SK-N-SH (cell line): ENCODE measurements at regions not wholly inside any gene's neighbourhood (a gene's known extent, or its start where the extent isn't known, plus 50 kb on each side); places are given as distances from the start of the nearest gene placed in this dataset.

ENCODE experiments used
- CTCF ChIA-PET: fragments of 300-600, 350-600 bp; formaldehyde crosslinking; extraction: SDS; loops from one replicate; lab custom pipeline; 2021; lab: Yijun Ruan, JAX
- POLR2A ChIA-PET: fragments of 350-600 bp; sonication (Branson Sonifier 250); formaldehyde crosslinking; extraction: SDS; loops from one replicate; lab custom pipeline; 2020; ENCODE audit warnings: antibody characterized with exemption, inconsistent platforms; lab: Yijun Ruan, JAX
- DNase-seq: peaks from one replicate; pipeline ENCODE4 v3.0.0; 2012
- H2AFZ ChIP-seq: fragments of 200-600 bp; sonication (generic); 2 replicates; pipeline ENCODE4 v1.8.1; 2016; ENCODE audit warnings: antibody characterized with exemption, mild to moderate bottlenecking, low read depth
- H3F3A ChIP-seq: fragments of 200-600 bp; sonication (generic); replicated peaks from 2 replicates; pipeline ENCODE3; 2016; ENCODE audit warnings: antibody characterized with exemption, mild to moderate bottlenecking; ENCODE audit not compliant: insufficient read depth
- H3K27ac ChIP-seq, 2 experiments: fragments of 200-500 bp in 1 of 2; fragments of 200-600 bp in 1 of 2; sonication (Bioruptor generic) in 1 of 2; sonication (generic), shearing (Covaris generic) in 1 of 2; 2 replicates each; pipeline versions ENCODE4 v1.5.1 to v1.6.1; 2014 to 2016; ENCODE audit warnings: low read depth in 2 of 2, inconsistent platforms in 1 of 2, low read length in 1 of 2, mild to moderate bottlenecking in 1 of 2, mixed read lengths in 1 of 2
- H3K27me3 ChIP-seq: fragments of 200-600 bp; sonication (generic), shearing (Covaris generic); 2 replicates; pipeline ENCODE4 v1.6.1; 2016; ENCODE audit warnings: mixed run types; ENCODE audit not compliant: insufficient read depth
- H3K36me3 ChIP-seq, 2 experiments: fragments of 200-500 bp in 1 of 2; fragments of 200-600 bp in 1 of 2; sonication (Bioruptor generic) in 1 of 2; sonication (generic) in 1 of 2; replicated peaks in 1 of 2; 2 replicates each; pipeline versions ENCODE3 to v1.5.1; 2014 to 2016; ENCODE audit warnings: low read length in 1 of 2, mild to moderate bottlenecking in 1 of 2; ENCODE audit not compliant: insufficient read depth in 2 of 2, control insufficient read depth in 1 of 2
- H3K4me1 ChIP-seq, 2 experiments: fragments of 200-500 bp in 1 of 2; fragments of 200-600 bp in 1 of 2; sonication (Bioruptor generic) in 1 of 2; sonication (generic), shearing (Covaris generic) in 1 of 2; 2 replicates each; pipeline versions ENCODE4 v1.5.1 to v1.6.1; 2014 to 2016; ENCODE audit warnings: low read depth in 1 of 2, low read length in 1 of 2, mixed run types in 1 of 2; ENCODE audit not compliant: insufficient read depth in 2 of 2, control insufficient read depth in 1 of 2
- H3K4me2 ChIP-seq: fragments of 200-600 bp; sonication (generic), shearing (Covaris generic); 2 replicates; pipeline ENCODE4 v1.6.1; 2017; ENCODE audit warnings: mixed run types
- H3K4me3 ChIP-seq, 2 experiments: fragments of 200-500 bp in 1 of 2; fragments of 200-600 bp in 1 of 2; sonication (Bioruptor generic) in 1 of 2; sonication (generic), shearing (Covaris generic) in 1 of 2; 2 replicates each; pipeline versions ENCODE4 v1.5.1 to v1.8.1; 2014 to 2016; ENCODE audit warnings: low read depth in 2 of 2, inconsistent platforms in 1 of 2, low read length in 1 of 2, mild to moderate bottlenecking in 1 of 2, mixed read lengths in 1 of 2, moderate library complexity in 1 of 2
- H3K79me2 ChIP-seq: fragments of 200-600 bp; sonication (generic); 2 replicates; pipeline ENCODE4 v1.8.1; 2017; ENCODE audit warnings: mild to moderate bottlenecking; ENCODE audit not compliant: insufficient read depth
- H3K9ac ChIP-seq: fragments of 200-600 bp; sonication (generic); 2 replicates; pipeline ENCODE4 v1.6.1; 2017; ENCODE audit warnings: mixed run types
- H3K9me2 ChIP-seq: fragments of 200-600 bp; sonication (generic); 2 replicates; pipeline ENCODE4 v1.6.1; 2017; ENCODE audit warnings: mixed run types
- H3K9me3 ChIP-seq: fragments of 200-600 bp; sonication (generic); 2 replicates; pipeline ENCODE4 v1.6.1; 2017; ENCODE audit warnings: mixed run types, mild to moderate bottlenecking, moderate library complexity
- H4K20me1 ChIP-seq: fragments of 200-600 bp; sonication (generic); 2 replicates; pipeline ENCODE4 v1.6.1; 2017; ENCODE audit warnings: mild to moderate bottlenecking, mixed run types; ENCODE audit not compliant: insufficient read depth
- CTCF ChIP-seq: fragments of 200-600 bp; sonication (generic); IDR thresholded peaks from 2 replicates; pipeline ENCODE4 v1.6.1; 2017; ENCODE audit warnings: antibody characterized with exemption, mild to moderate bottlenecking, moderate library complexity
- ELF1 ChIP-seq: IDR thresholded peaks from 2 replicates; pipeline ENCODE4 v1.4.0; 2012
- FOSL2 ChIP-seq: IDR thresholded peaks from 2 replicates; pipeline ENCODE4 v1.4.0; 2012; ENCODE audit warnings: low read depth, mild to moderate bottlenecking, moderate library complexity, borderline replicate concordance
- GATA2 ChIP-seq: sonication (generic); formaldehyde crosslinking; IDR thresholded peaks from 2 replicates; pipeline ENCODE4 v1.5.0; 2020; ENCODE audit warnings: mild to moderate bottlenecking, missing genetic modification reagents
- MAX ChIP-seq: IDR thresholded peaks from 2 replicates; pipeline ENCODE4 v1.4.0; 2012; ENCODE audit warnings: low read depth
- NFIC ChIP-seq: IDR thresholded peaks from 2 replicates; pipeline ENCODE4 v1.4.0; 2012; ENCODE audit warnings: borderline replicate concordance
- POLR2AphosphoS5 ChIP-seq: IDR thresholded peaks from 2 replicates; pipeline ENCODE4 v1.6.1; 2012; ENCODE audit warnings: low read depth, low read length
- RAD21 ChIP-seq: IDR thresholded peaks from 2 replicates; pipeline ENCODE4 v1.6.1; 2012; ENCODE audit warnings: mild to moderate bottlenecking, low read length
- RFX5 ChIP-seq: IDR thresholded peaks from 2 replicates; pipeline ENCODE4 v1.6.1; 2012; ENCODE audit warnings: mild to moderate bottlenecking, improper control_type of control experiment, low read length
- RXRA ChIP-seq: IDR thresholded peaks from 2 replicates; pipeline ENCODE4 v1.4.0; 2012; ENCODE audit warnings: low read depth, mild to moderate bottlenecking, borderline replicate concordance
- SIN3A ChIP-seq: IDR thresholded peaks from 2 replicates; pipeline ENCODE4 v1.6.1; 2012; ENCODE audit warnings: low read depth, mild to moderate bottlenecking, low read length, moderate library complexity, borderline replicate concordance
- SMC3 ChIP-seq: IDR thresholded peaks from 2 replicates; pipeline ENCODE4 v1.6.1; 2012; ENCODE audit warnings: low read depth, low read length, improper control_type of control experiment
- TAF1 ChIP-seq: IDR thresholded peaks from 2 replicates; pipeline ENCODE4 v1.6.1; 2012; ENCODE audit warnings: low read depth, mild to moderate bottlenecking, low read length, moderate library complexity, borderline replicate concordance
- USF1 ChIP-seq: IDR thresholded peaks from 2 replicates; pipeline ENCODE4 v1.4.0; 2012; ENCODE audit warnings: low read depth, borderline replicate concordance
- YY1 ChIP-seq: IDR thresholded peaks from 2 replicates; pipeline ENCODE4 v1.4.0; 2012; ENCODE audit warnings: low read depth, mild to moderate bottlenecking
- WGBS: methylation state at CpG from one replicate; pipeline ENCODE4 v1.1.6; 2017; ENCODE audit warnings: low lambda C conversion rate; 5-methylcytosine and 5-hydroxymethylcytosine counted together
- TF ChIP-seq, protein P1 (sequence below): fragments of 150-350 bp; IDR thresholded peaks from 2 replicates; pipeline ENCODE4 v1.6.1; 2016; ENCODE audit warnings: mild to moderate bottlenecking, low read depth, low read length
- TF ChIP-seq, protein P2 (sequence below): IDR thresholded peaks from 2 replicates; pipeline ENCODE4 v1.4.0; 2012; ENCODE audit warnings: low read depth, borderline replicate concordance

GRCh38 chr7:46616636-46617035 is 695.6 kb upstream of the IGFBP3 start:
- Histone ChIP-seq H3K9me2 (no peaks in the 10 kb centered on the region), H3K27me3 (no peaks in the 10 kb centered on the region), H3K4me1 (no peaks in the 10 kb centered on the region), H2AFZ (no peak overlapping the region), H3K9me3 (no peaks in the 10 kb centered on the region), H3K36me3 (no peaks in the 10 kb centered on the region), H4K20me1 (no peaks in the 10 kb centered on the region), H3K4me2 (no peak overlapping the region), H3K27ac (no peak overlapping the region), H3K4me3 (no peak overlapping the region), H3K9ac (no peak overlapping the region)
- POLR2A ChIA-PET: no interaction called here
- CTCF ChIA-PET: no interaction called here
- 50% methylated on average over 1 of the region's 1 CpG for WGBS
- TF ChIP-seq YY1 (no peak), FOSL2 (no peak), POLR2AphosphoS5 (no peak)
- TF ChIP-seq, all 33 proteins: peak for 0
- no peaks in the 10 kb centered on the region for H3K79me2 ChIP-seq
- DNase-seq: no peak
- no peaks in the 10 kb centered on the region for H3F3A ChIP-seq

DNA sequence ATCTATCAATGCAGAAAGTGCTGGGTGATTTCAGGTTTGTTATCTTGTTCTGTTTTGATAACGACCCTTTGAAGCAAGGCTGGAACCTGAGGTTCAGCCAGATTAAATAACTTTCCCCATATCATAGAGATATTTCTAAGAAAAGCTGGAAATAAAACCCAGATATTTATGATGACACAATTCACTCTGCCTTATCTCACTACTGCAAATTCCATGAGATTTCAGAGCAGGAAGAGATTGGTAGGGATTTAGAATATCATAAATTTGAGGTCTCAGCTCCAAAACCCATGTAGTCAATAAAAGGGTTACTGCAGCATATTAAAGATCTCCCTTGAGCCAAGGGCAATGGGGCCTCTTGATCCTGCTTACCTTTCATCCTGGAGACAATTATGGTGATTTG is 692.5 kb upstream of the IGFBP3 start:
- H3K4me3 ChIP-seq: no peak overlapping the region
- H2AFZ ChIP-seq: no peak overlapping the region
- no peaks in the 10 kb centered on the region for H3K9me2 ChIP-seq
- no peaks in the 10 kb centered on the region for H3K4me1 ChIP-seq
- H4K20me1 ChIP-seq: no peaks in the 10 kb centered on the region
- H3K36me3 ChIP-seq: no peaks in the 10 kb centered on the region
- POLR2A ChIA-PET: no interaction called here
- H3K27ac ChIP-seq: no peak overlapping the region
- H3F3A ChIP-seq: no peaks in the 10 kb centered on the region
- H3K27me3 ChIP-seq: no peaks in the 10 kb centered on the region
- no peaks in the 10 kb centered on the region for H3K9me3 ChIP-seq
- no peaks in the 10 kb centered on the region for H3K79me2 ChIP-seq
- DNase-seq: no peak
- no peak overlapping the region for H3K4me2 ChIP-seq
- no peak for TF ChIP-seq CTCF
- TF ChIP-seq TAF1: no peak
- no peak for TF ChIP-seq FOSL2
- TF ChIP-seq, all 33 proteins: peak for 0
- H3K9ac ChIP-seq: no peak overlapping the region
- 2% methylated on average over 1 of the region's 1 CpG for WGBS
- CTCF ChIA-PET: interaction anchor here (1.9 to 2.0 kb wide), 2 partner anchors 9 to 691 kb away, joined by 5 to 6 read pairs; no protein-coding TSS in a partner anchor

- H2AFZ ChIP-seq: no peak overlapping the region
- ChIA-PET POLR2A (no interaction called here), CTCF (interaction anchor here (1.9 to 2.0 kb wide), 2 partner anchors 10 to 690 kb away, joined by 5 to 6 read pairs; no protein-coding TSS in a partner anchor)
- no peaks in the 10 kb centered on the region for H3K9me3 ChIP-seq
- no peaks in the 10 kb centered on the region for H3K27me3 ChIP-seq
- WGBS: 84% methylated on average over 5 of the region's 5 CpGs
- H3K4me1 ChIP-seq: no peaks in the 10 kb centered on the region
- H3K4me2 ChIP-seq: no peak overlapping the region
- DNase-seq: no peak
- H3F3A ChIP-seq: no peaks in the 10 kb centered on the region
- H3K9me2 ChIP-seq: no peaks in the 10 kb centered on the region
- no peaks in the 10 kb centered on the region for H3K36me3 ChIP-seq
- no peak overlapping the region for H3K4me3 ChIP-seq
- no peaks in the 10 kb centered on the region for H4K20me1 ChIP-seq
- no peaks in the 10 kb centered on the region for H3K79me2 ChIP-seq
- H3K9ac ChIP-seq: no peak overlapping the region
- no peak overlapping the region for H3K27ac ChIP-seq
- TF ChIP-seq SIN3A (no peak), YY1 (no peak), SMC3 (no peak), ELF1 (no peak), NFIC (no peak), MAX (no peak), RFX5 (no peak), POLR2AphosphoS5 (no peak), RXRA (no peak), GATA2 (CRISPR knock-in tag) (no peak), USF1 (no peak), RAD21 (no peak)
- TF ChIP-seq, protein P1, sequence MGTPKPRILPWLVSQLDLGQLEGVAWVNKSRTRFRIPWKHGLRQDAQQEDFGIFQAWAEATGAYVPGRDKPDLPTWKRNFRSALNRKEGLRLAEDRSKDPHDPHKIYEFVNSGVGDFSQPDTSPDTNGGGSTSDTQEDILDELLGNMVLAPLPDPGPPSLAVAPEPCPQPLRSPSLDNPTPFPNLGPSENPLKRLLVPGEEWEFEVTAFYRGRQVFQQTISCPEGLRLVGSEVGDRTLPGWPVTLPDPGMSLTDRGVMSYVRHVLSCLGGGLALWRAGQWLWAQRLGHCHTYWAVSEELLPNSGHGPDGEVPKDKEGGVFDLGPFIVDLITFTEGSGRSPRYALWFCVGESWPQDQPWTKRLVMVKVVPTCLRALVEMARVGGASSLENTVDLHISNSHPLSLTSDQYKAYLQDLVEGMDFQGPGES: no peak
- TF ChIP-seq, protein P2, sequence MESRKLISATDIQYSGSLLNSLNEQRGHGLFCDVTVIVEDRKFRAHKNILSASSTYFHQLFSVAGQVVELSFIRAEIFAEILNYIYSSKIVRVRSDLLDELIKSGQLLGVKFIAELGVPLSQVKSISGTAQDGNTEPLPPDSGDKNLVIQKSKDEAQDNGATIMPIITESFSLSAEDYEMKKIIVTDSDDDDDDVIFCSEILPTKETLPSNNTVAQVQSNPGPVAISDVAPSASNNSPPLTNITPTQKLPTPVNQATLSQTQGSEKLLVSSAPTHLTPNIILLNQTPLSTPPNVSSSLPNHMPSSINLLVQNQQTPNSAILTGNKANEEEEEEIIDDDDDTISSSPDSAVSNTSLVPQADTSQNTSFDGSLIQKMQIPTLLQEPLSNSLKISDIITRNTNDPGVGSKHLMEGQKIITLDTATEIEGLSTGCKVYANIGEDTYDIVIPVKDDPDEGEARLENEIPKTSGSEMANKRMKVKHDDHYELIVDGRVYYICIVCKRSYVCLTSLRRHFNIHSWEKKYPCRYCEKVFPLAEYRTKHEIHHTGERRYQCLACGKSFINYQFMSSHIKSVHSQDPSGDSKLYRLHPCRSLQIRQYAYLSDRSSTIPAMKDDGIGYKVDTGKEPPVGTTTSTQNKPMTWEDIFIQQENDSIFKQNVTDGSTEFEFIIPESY: no peak
Measured at GRCh38 chr7:46613116-46613515, 692.0 kb upstream of the IGFBP3 start.
